ENCODE measurements at regions not wholly inside any gene's neighbourhood (a gene's known extent, or its start where the extent isn't known, plus 50 kb on each side); places are given as distances from the start of the nearest gene placed in this dataset.
A peak's percentile ranks its signal among the peaks of the same experiment; 100 is the strongest.

GRCh38 chr13:84352946-84353345 lies 470.7 kb upstream of the SLITRK1 start:
- FAIRE-seq, result no peak
- DNase-seq (ENCODE audit: insufficient read length, low spot score), result no peak
- no peak for TF ChIP-seq POLR2A (IDR thresholded peaks at IDR 0.05; ENCODE audit: low read depth, low read length)

- no peak for FAIRE-seq
Measured at GRCh38 chr13:84339456-84339855, 457.2 kb upstream of the SLITRK1 start.

GRCh38 chr13:84332346-84332745 lies 450.1 kb upstream of the SLITRK1 start:
- no peak for TF ChIP-seq POLR2A (IDR thresholded peaks at IDR 0.05; ENCODE audit: low read depth, low read length)
- no peak for DNase-seq (ENCODE audit: insufficient read length, low spot score)
- no peak for FAIRE-seq

More at GRCh38 chr13:84339456-84339855, 457.2 kb upstream of the SLITRK1 start:
- TF ChIP-seq POLR2A (IDR thresholded peaks at IDR 0.05; ENCODE audit: low read depth, low read length), result no peak
- no peak for DNase-seq (ENCODE audit: insufficient read length, low spot score)

GRCh38 chr13:84315527-84315926 lies 433.3 kb upstream of the SLITRK1 start:
- no peak for DNase-seq (ENCODE audit: insufficient read length, low spot score)
- TF ChIP-seq POLR2A (IDR thresholded peaks at IDR 0.05; ENCODE audit: low read depth, low read length), result no peak
- FAIRE-seq, result no peak

- TF ChIP-seq POLR2A (IDR thresholded peaks at IDR 0.05; ENCODE audit: low read depth, low read length), result no peak
- DNase-seq (ENCODE audit: insufficient read length, low spot score), result no peak
- FAIRE-seq, result no peak
Measured at GRCh38 chr13:84303035-84303434, 420.8 kb upstream of the SLITRK1 start.

- FAIRE-seq (no peak), DNase-seq (ENCODE audit: insufficient read length, low spot score) (no peak)
- TF ChIP-seq POLR2A (IDR thresholded peaks at IDR 0.05; ENCODE audit: low read depth, low read length), result no peak
Measured at GRCh38 chr13:84297251-84297650, 415.0 kb upstream of the SLITRK1 start.

GRCh38 chr13:84296401-84296800 lies 414.1 kb upstream of the SLITRK1 start:
- DNase-seq (ENCODE audit: insufficient read length, low spot score) (no peak), FAIRE-seq (peak; percentile 33)
- TF ChIP-seq POLR2A (IDR thresholded peaks at IDR 0.05; ENCODE audit: low read depth, low read length), result no peak

- no peak for FAIRE-seq
- no peak for DNase-seq (ENCODE audit: insufficient read length, low spot score)
- no peak for TF ChIP-seq POLR2A (IDR thresholded peaks at IDR 0.05; ENCODE audit: low read depth, low read length)
Measured at GRCh38 chr13:84294576-84294975, 412.3 kb upstream of the SLITRK1 start.

GRCh38 chr13:84290386-84290785 lies 408.1 kb upstream of the SLITRK1 start:
- no peak for DNase-seq (ENCODE audit: insufficient read length, low spot score)
- TF ChIP-seq POLR2A (IDR thresholded peaks at IDR 0.05; ENCODE audit: low read depth, low read length), result no peak
- FAIRE-seq, result no peak

- peak; percentile 53 for FAIRE-seq
- DNase-seq (ENCODE audit: insufficient read length, low spot score), result no peak
- TF ChIP-seq POLR2A (IDR thresholded peaks at IDR 0.05; ENCODE audit: low read depth, low read length), result no peak
Measured at GRCh38 chr13:84279166-84279565, 396.9 kb upstream of the SLITRK1 start.

GRCh38 chr13:84272877-84273562 lies 390.7 kb upstream of the SLITRK1 start:
- FAIRE-seq (no peak), DNase-seq (ENCODE audit: insufficient read length, low spot score) (no peak)
- TF ChIP-seq POLR2A (IDR thresholded peaks at IDR 0.05; ENCODE audit: low read depth, low read length), result no peak

GRCh38 chr13:84265257-84265764 lies 383.0 kb upstream of the SLITRK1 start:
- no peak for FAIRE-seq
- no peak for TF ChIP-seq POLR2A (IDR thresholded peaks at IDR 0.05; ENCODE audit: low read depth, low read length)
- DNase-seq (ENCODE audit: insufficient read length, low spot score), result no peak

GRCh38 chr13:84263354-84264069 lies 381.2 kb upstream of the SLITRK1 start:
- FAIRE-seq (no peak), DNase-seq (ENCODE audit: insufficient read length, low spot score) (no peak)
- TF ChIP-seq POLR2A (IDR thresholded peaks at IDR 0.05; ENCODE audit: low read depth, low read length), result no peak

- DNase-seq (ENCODE audit: insufficient read length, low spot score), result no peak
- FAIRE-seq, result no peak
- TF ChIP-seq POLR2A (IDR thresholded peaks at IDR 0.05; ENCODE audit: low read depth, low read length), result no peak
Measured at GRCh38 chr13:84255226-84255797, 373.0 kb upstream of the SLITRK1 start.
